HG02943 (cell line): ENCODE measurements at regions not wholly inside any gene's neighbourhood (a gene's known extent, or its start where the extent isn't known, plus 50 kb on each side); places are given as distances from the start of the nearest gene placed in this dataset.
"Not testable (repeated sequence)": the region's sequence is repeated elsewhere in the genome, so short reads cannot be mapped to it uniquely, and the experiment has no call there.

Source experiments
- ATAC-seq: cut with Tn5 transposase; IDR thresholded peaks from one replicate; pipeline ENCODE4 v1.9.1; 2021; ENCODE audit warnings: mild to moderate bottlenecking, low read depth, moderate library complexity; ENCODE audit not compliant: unreplicated experiment

DNA sequence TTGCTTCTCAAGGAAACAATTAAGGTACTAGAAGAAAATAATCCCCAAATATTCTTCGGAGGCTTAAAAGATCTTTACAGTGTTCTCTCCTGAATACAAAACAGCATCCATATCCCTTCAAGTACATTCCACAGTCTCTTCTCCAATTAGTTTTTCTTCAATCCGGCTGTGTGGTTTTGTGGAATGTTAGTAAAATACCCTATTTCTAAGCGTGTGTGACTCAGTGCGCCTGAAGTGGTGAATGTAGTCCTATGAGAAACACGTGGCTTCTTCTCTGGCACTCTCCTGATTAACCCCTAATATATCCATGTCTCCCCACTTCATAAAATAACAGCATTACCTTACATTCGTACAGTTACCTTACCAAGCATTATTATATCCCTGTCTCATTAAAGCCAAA is 570.2 kb downstream of the ARL4A start:
- ATAC-seq, result no peak

DNA sequence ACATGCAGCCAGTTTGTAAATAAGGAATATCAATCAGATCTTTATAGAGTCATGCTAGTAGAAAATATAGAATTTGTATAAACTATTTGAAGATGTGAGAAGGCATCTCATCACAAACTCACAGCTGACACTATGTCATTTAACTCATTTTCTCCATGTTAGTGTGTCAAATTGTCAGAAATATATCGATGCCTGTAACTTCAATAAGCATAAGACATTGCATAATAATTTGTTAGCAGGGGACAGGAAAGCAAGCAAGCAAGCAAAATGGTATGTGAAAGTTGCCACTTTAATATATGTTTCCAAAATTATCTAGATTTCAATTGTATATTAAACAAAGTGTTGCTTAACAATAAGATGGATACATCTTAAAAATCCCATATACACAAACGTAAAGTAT is 571.0 kb downstream of the ARL4A start:
- no peak for ATAC-seq

DNA sequence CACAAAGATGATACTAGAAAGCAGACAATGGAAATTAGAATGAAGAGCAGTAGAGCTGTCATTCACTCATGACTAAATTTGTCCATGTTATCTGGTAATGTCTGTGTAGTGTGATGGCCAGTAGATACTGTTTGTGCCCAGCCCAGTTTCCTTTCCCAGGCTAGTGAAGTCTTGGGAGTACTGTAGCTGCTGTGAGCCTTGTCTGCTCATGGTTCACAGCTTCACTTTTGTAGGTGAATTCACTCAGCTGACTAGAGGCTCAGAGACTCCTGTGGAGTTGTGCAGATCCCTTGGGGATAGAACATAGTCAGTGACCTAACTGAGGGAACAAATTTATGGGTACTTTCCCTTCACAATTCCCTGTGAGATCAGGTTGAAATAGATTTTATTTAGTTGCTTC is 572.5 kb downstream of the ARL4A start:
- ATAC-seq, result no peak

DNA sequence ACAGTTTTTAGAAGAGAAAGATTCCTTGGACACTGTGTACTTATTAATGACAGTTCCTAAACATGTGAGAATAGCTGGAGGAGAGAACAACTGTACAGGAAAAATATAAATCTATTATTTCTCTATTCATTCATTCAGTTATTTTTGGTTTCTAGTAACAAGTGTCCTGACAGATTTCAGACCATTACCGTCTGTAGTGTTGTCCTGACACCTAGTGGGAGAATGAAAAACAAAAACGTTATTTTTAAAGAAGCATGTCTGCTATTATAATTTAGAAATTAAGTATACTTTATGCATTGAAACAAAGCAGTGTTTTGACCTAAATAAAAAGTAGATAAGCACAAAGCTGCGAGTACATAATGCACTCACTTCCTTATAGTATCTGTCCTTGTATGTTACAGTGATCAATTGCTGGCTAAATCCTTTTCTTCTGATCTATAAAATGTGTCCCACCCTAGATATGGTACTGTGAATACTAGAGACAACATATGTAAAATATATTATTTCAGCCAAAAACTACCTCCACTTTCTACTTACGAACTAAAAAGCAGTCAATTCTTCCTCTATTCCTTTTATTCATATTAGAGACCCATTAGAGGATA is 575.6 kb downstream of the ARL4A start:
- ATAC-seq, result no peak

DNA sequence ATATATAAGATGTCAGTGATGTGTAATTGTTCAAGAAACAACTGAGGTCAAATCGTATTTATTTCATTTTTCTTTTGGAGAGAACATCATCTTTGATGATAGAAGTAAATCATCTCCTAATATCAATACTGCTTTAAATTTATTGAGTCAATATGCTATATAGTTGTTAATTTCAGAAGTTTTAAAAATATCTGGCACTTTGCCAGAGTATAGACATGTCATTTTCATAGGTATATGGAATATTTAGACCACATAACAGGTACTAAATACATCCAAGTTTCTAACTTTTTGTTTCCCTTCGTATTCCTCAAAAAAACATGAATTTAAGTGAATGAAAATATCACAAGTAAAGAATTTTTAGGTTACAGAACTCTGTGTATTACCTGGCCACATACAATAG is 577.8 kb downstream of the ARL4A start:
- ATAC-seq, result no peak

DNA sequence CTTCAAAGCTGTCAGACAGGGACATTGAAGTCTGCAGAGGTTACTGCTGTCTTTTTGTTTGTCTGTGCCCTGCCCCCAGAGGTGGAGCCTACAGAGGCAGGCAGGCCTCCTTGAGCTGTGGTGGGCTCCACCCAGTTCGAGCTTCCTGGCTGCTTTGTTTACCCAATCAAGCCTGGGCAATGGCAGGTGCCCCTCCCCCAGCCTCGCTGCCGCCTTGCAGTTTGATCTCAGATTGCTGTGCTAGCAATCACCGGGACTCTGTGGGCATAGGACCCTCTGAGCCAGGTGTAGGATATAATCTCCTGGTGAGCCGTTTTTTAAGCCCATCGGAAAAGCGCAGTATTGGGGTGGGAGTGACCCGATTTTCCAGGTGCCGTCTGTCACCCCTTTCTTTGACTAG is 586.8 kb downstream of the ARL4A start:
- not testable (repeated sequence) for ATAC-seq

DNA sequence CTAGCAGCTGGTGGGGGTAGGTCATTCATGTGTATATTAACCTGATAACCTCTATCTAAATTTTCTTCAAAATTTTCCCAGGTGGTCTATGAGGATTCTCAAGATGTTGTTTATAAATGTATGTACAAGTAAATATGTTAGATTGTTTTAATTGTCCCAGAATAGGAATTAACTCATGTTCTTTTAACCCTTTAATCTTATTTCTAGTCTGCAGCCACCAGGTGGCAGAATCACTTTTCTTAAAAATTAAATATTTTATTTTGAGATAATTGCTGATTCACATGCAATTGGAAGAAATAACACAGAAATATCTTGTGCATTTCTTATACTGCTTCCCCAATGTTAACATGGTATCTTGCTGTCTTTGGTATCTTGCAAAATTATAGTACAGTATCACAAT is 589.5 kb downstream of the ARL4A start:
- no peak for ATAC-seq

DNA sequence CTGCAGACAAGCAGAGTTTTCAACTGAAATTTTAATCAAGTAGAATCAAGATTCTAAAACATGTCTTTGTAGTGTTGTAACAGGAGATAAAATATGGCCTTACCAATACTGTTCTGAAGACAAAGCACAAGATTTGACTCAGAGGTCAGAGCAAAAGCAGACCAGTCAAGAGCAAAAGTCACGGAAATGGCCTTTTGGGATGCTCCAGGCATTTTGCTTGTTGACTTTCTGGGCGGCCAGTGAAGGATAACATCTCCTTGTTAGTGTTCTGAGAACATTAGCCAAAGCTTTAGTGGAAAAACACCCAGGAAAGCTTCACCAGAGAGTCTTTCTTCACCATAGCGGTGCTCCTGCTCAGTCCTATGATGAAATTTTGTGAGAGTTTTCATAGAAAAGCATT is 590.6 kb downstream of the ARL4A start:
- no peak for ATAC-seq

DNA sequence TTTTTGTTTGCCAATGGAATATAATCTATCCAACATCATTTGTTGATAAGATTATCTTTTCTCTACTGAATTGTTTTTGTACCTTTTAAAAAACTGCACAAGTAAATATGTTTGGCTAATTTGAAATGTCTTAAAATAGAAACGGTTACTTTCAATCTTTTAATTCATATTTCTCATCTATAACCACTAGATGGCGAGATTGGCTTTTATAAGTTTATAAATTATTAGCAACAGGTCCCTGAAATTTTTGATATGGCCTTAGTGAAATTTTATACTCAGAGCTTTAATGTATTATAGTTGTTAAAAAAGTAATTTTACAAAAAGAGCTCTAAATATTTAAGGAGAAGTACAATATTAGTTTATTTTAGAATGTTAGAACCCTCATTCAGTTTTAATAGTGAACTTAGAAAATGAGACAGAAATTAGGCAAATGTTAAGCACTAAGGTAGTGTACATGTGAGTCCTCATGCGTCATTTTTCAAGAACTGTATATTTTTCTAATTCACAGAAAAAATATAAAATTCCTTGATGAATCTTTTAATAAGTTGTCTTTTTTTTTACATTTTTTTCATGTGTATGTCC is 592.5 kb downstream of the ARL4A start:
- ATAC-seq, result no peak

DNA sequence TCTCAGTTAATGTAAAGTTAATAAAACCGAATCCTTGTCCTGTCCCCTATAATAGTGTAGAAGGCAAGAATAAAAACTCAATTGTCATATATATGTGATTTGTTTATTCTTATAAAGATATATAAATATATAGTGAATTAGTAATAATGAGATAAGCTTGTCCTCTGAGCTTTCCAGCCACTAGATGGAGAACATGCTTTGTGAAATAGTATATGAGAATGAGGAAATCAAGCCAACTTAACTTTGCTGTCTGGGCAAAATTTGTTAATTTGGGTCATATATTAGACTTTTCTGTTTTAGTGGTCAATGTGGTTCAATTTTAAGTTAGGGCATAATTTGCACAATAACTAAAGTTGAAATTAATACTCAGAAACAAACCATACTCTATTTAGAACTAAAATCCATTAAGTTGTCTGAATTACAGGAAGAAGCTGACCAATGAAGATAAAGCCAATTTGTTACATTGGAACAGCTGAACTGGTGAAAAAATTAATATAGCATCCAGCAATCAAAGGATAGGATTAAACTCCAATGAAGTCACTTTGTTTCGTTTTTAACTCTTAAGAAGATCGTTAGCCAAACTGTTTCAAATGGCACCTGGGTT is 595.0 kb downstream of the ARL4A start:
- ATAC-seq, result no peak

DNA sequence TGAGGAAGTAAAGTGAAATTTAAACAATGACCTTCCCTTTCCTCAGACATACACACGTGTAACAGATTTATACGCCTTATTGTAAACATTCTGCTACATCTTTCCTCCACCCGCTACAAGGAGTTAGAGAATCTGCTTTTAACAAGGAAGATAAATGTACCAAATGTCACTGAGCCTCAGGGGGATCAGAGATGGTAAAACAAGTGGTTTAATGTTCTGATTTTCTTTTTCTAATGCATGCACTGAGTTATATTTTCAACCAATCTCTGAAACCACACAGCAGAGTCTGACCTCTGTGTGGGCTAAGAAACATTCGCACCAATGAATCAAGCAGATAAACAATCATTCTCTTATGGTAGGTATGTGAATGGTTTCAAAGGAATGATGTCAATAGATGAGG is 599.5 kb downstream of the ARL4A start:
- no peak for ATAC-seq

DNA sequence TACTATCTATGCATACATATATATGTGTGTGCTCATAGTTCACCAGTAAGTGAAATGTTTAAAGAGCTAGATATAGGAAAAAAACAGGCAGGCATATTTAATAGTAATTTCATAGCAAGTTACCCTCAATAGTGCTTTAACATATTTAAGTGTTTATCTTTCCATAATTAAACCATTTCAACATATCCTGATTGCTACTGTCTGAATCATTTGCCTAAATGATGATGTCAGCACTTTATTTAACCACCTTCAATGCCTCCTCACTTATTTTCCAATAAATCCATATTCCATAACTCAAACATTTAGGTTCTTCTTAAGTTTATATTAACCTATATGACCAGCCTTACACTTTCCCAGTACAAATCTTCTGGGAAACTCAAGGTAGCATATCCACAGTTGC is 601.1 kb downstream of the ARL4A start:
- no peak for ATAC-seq

DNA sequence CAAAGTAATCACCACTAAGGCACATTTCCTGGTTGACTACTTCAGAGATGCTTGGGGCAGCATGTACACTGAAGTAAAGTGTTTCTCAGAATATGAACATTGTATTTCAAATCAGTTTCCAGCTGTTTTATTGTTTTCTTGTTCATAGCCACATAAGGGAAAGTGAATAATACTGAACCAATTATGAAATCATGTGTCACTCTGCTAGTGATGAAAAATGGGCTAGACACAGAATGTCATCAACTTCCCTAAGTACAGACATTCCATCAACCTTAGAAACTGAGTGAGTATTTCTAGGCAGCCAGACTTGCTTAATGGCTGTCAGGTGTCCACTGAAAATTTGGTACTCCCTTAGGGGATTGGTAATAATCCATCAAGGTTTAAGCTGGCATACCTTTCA is 603.5 kb downstream of the ARL4A start:
- ATAC-seq, result no peak

DNA sequence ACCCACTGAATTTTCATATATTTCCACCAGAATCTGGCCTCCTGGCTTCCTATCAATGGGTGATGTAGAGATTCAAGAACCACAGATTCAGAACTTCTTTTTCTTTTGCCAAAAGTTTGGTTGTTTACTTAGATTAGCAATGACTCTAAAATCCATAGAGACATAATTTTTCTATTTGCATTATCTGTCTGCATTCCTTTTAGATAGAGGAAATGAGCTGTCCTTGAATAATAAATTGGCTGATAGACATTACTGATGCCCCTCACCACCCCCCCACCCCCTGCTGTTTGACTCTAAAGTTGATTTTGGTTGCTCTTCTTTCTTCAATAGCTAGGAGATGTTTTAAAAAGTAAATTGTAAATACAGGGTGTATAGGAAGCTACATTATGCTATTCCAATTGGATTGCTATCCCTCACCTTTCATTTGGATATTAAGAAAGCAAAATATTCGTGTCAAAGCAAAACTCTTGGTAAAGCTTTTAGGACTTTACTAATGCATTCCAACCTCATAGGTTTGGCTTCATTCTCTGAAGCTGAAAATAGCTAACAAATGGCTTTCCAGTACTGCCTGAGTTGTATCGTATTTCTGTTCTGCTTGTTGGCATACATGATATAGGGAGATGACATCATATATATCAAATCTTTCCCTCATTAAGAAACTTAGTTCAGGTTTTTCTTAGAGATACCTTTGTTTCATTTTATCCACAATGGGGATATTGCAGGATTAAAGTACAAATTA is 606.0 kb downstream of the ARL4A start:
- no peak for ATAC-seq

DNA sequence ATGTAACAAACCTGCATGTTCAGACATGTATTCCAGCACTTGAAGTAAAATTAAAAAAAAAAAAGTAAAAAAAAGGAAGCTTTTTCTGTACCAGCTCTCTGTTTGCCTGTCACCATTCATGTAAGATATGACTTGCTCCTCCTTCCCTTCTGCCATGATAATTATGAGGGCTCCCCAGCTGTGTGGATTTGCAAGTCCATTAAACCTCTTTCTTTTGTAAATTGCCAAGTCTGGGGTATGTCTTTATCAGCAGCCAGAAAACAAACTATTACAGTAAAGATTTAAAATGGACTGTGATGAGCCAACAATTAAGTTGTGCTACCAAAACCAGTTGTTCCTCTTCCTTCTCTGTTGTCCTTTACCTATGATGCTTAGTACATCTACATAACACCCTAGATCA is 619.6 kb downstream of the ARL4A start:
- no peak for ATAC-seq

DNA sequence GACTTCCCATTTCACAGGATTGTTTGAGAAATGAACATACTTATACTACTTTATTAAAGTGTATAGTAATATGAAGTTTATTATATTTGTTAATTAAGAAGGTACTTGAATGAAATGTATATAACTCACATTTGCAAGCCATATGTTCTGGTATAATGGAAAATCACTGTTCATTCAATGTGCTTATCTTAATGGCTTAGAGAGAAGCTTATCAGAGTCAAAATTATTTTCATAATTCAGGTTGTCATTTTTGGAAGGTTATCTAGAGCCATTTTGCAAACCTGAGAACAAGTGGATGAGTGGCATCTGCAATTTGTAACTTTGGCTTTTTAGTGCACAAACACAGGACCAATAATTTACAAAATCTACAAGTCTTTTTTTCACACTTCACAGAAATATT is 621.0 kb downstream of the ARL4A start:
- ATAC-seq, result no peak

DNA sequence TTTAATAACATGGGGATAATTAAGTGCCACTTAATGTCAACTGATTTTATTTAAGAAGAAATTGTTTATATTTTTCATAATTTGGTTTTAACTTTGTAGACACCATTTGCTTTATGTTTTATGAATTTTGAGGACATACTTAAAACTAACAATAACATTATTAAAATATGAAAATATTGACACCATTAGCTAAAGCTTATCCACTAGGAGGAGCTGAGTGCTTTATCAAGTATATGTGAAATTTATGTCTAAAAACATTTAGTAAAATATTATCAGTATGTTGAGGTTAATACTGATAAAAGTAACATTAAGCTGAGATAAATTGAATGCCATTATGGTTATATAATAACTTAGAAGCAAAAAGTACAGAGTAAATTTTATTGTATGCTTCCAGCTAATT is 622.1 kb downstream of the ARL4A start:
- no peak for ATAC-seq

DNA sequence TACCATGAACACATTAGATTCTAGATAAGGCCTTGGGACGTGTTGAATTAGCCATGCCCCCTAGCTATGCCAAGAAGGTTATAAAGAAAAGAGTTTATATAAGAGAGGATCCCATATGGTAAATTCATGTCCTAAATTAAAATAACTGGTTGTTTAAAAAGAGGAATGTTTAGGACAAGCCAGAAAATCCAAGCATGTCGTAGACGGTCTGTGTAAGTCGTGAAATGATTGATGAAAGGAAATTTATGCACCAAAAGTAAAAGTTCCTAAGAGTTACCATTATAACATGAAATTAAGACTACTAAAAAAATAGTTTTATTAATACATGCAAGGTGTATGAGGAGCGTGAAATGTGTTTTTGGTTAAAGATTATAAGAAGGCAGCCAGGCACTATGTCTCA is 624.9 kb downstream of the ARL4A start:
- no peak for ATAC-seq

DNA sequence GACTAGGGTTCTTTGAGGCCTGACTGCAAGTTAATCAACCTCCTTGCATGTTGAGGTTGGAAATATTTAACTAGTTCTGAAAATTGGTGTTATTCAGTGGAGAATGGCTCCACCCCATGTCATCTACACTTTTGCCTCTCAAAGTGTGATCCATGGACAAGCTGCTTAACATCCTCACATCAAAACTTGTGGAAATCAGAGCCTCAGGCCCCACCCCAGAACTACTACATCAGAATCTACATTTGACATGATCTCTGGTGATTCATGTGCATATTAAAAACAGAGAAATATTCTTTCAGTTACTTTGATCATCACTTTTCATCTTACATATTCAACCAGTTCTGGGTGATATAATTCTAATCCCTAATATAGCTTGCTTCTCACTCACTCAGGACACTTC is 632.9 kb downstream of the ARL4A start:
- ATAC-seq, result no peak

DNA sequence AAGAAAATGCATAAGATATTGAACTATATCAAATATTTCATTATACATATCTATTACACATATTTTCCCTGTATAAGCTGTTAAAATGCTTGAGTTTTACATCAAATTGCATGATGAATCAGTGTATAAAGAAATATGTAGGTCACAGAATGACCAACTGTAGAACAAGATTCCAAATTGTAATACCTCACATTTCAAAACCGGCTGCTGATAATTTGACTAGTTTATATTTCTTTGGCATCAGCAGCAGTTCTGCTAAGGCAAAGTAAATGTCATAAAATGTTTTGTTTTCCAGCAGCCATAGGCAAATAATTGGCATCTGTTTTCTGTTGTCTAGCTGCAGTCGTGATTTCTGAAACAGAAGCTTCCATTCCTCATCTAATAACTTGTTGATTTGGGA is 633.9 kb downstream of the ARL4A start:
- no peak for ATAC-seq

DNA sequence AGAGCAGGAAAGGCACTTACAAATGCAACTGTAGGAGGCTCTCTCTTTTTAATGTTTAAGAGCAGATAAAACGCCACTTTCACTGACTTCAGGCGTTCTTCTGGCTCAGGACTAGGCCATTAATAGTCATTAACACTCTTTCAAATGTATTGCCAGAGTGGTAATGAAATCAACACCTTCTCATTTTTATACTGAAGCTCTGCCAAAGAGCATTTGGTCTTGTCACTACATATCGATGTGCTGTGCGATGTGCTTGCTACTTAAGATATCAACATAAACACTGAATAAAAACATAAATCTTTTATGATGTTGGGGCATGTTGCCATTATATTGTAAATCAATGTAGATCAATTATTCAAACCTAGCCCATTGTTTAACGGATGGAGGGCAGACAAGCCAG is 634.7 kb downstream of the ARL4A start:
- no peak for ATAC-seq

DNA sequence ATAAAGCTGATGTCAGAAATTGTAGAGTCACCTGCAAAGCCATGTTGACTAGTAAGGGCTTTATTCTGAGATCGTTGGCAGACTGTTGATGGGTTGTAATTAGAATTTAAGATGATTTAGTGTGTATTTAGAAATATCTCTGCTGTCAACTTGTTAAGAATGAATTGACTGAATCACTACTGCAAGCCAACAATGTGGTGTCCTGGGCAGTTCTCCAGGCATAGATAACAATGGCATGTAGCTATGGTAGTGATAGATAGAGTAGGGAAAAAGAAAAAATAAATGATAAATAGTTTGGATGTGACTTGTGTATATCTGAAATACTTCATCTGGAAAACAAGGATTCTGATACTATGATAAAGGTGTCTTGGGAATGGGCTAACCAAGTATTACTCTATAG is 640.2 kb downstream of the ARL4A start:
- ATAC-seq, result no peak
